HAP-1 (cell line): ENCODE measurements at regions not wholly inside any gene's neighbourhood (a gene's known extent, or its start where the extent isn't known, plus 50 kb on each side); places are given as distances from the start of the nearest gene placed in this dataset.

Experiments
- DNase-seq, 2 experiments: peaks; one replicate each; pipeline ENCODE4 v3.0.0-alpha.2; 2016 to 2020; ENCODE audit warnings: low spot score in 2 of 2
- H3K27me3 ChIP-seq: fragments of 250-450 bp; sonication (Bioruptor Pico); 2 replicates; pipeline ENCODE4 v1.5.1; 2020; ENCODE audit warnings: low read depth, mild to moderate bottlenecking, moderate library complexity
- H3K36me3 ChIP-seq: fragments of 250-450 bp; sonication (Bioruptor Pico); replicated peaks from 2 replicates; pipeline ENCODE4 v1.5.1; 2020; ENCODE audit warnings: mild to moderate bottlenecking
- H3K4me1 ChIP-seq: fragments of 250-450 bp; sonication (Bioruptor Pico); 2 replicates; pipeline ENCODE4 v1.5.1; 2020; ENCODE audit warnings: mild to moderate bottlenecking
- H3K4me3 ChIP-seq: fragments of 250-450 bp; sonication (Bioruptor Pico); 2 replicates; pipeline ENCODE4 v1.5.1; 2020; ENCODE audit warnings: mild to moderate bottlenecking, moderate library complexity
- H3K9me3 ChIP-seq: fragments of 250-450 bp; sonication (Bioruptor Pico); 2 replicates; pipeline ENCODE4 v1.5.1; 2020; ENCODE audit warnings: mild to moderate bottlenecking, moderate library complexity
- in situ Hi-C: fragments of 300-500 bp; cut with MboI; formaldehyde crosslinking; loops from 3 replicates; pipeline ENCODE4 v1.14.3; 2020; ENCODE audit warnings: low sequenced_read_pairs, inconsistent platforms, mixed read lengths

- Histone ChIP-seq H3K4me3 (no peak overlapping the region), H3K9me3 (no peaks in the 10 kb centered on the region), H3K27me3 (no peaks in the 10 kb centered on the region), H3K4me1 (no peaks in the 10 kb centered on the region), H3K36me3 (no peaks in the 10 kb centered on the region)
- in situ Hi-C loops, result no loop called here
- no peak for DNase-seq
These were observed 1030.6 kb upstream of the GHITM start for GRCh38 chr10:83108565-83109333.

GRCh38 chr10:83119346-83119745, 1020.0 kb upstream of the GHITM start:
- Histone ChIP-seq H3K27me3 (no peaks in the 10 kb centered on the region), H3K4me3 (no peak overlapping the region), H3K4me1 (no peaks in the 10 kb centered on the region), H3K9me3 (no peaks in the 10 kb centered on the region), H3K36me3 (no peaks in the 10 kb centered on the region)
- no peak for DNase-seq
- in situ Hi-C loops, result no loop called here

- no peak for DNase-seq
- H3K27me3 ChIP-seq, result no peaks in the 10 kb centered on the region
- H3K4me3 ChIP-seq, result no peak overlapping the region
- in situ Hi-C loops, result no loop called here
- H3K36me3 ChIP-seq, result no peaks in the 10 kb centered on the region
- H3K4me1 ChIP-seq, result no peaks in the 10 kb centered on the region
- no peaks in the 10 kb centered on the region for H3K9me3 ChIP-seq
These were observed 1017.0 kb upstream of the GHITM start for GRCh38 chr10:83122336-83122735.

- Histone ChIP-seq H3K27me3 (no peaks in the 10 kb centered on the region), H3K4me3 (no peak overlapping the region), H3K36me3 (no peaks in the 10 kb centered on the region), H3K4me1 (no peaks in the 10 kb centered on the region), H3K9me3 (no peaks in the 10 kb centered on the region)
- in situ Hi-C loops, result no loop called here
- DNase-seq, result no peak
These were observed 1011.2 kb upstream of the GHITM start for GRCh38 chr10:83127942-83128575.

GRCh38 chr10:83140811-83141210, 998.5 kb upstream of the GHITM start:
- H3K36me3 ChIP-seq, result no peaks in the 10 kb centered on the region
- H3K4me1 ChIP-seq, result no peaks in the 10 kb centered on the region
- in situ Hi-C loops, result no loop called here
- H3K27me3 ChIP-seq, result no peaks in the 10 kb centered on the region
- DNase-seq, result no peak
- H3K9me3 ChIP-seq, result no peaks in the 10 kb centered on the region
- no peak overlapping the region for H3K4me3 ChIP-seq

GRCh38 chr10:83142074-83142563, 997.2 kb upstream of the GHITM start:
- in situ Hi-C loops, result no loop called here
- Histone ChIP-seq H3K4me1 (no peaks in the 10 kb centered on the region), H3K36me3 (no peaks in the 10 kb centered on the region), H3K27me3 (no peaks in the 10 kb centered on the region), H3K4me3 (no peak overlapping the region), H3K9me3 (no peaks in the 10 kb centered on the region)
- DNase-seq, result no peak

GRCh38 chr10:83144461-83144860, 994.8 kb upstream of the GHITM start:
- Histone ChIP-seq H3K27me3 (no peaks in the 10 kb centered on the region), H3K36me3 (no peaks in the 10 kb centered on the region), H3K4me1 (no peaks in the 10 kb centered on the region), H3K9me3 (no peaks in the 10 kb centered on the region), H3K4me3 (no peak overlapping the region)
- DNase-seq, result no peak
- in situ Hi-C loops, result no loop called here

- in situ Hi-C loops, result no loop called here
- H3K27me3 ChIP-seq, result no peaks in the 10 kb centered on the region
- no peak for DNase-seq
- H3K9me3 ChIP-seq, result no peaks in the 10 kb centered on the region
- no peaks in the 10 kb centered on the region for H3K36me3 ChIP-seq
- H3K4me1 ChIP-seq, result no peaks in the 10 kb centered on the region
- H3K4me3 ChIP-seq, result no peak overlapping the region
These were observed 985.6 kb upstream of the GHITM start for GRCh38 chr10:83153714-83154113.

GRCh38 chr10:83164156-83164555, 975.2 kb upstream of the GHITM start:
- Histone ChIP-seq H3K27me3 (no peaks in the 10 kb centered on the region), H3K4me1 (no peaks in the 10 kb centered on the region), H3K4me3 (no peak overlapping the region), H3K36me3 (no peaks in the 10 kb centered on the region), H3K9me3 (no peaks in the 10 kb centered on the region)
- in situ Hi-C loops, result no loop called here
- DNase-seq, result no peak

- Histone ChIP-seq H3K9me3 (no peaks in the 10 kb centered on the region), H3K4me3 (no peak overlapping the region), H3K4me1 (no peaks in the 10 kb centered on the region), H3K36me3 (no peaks in the 10 kb centered on the region), H3K27me3 (no peaks in the 10 kb centered on the region)
- DNase-seq, result no peak
- in situ Hi-C loops, result no loop called here
These were observed 974.0 kb upstream of the GHITM start for GRCh38 chr10:83165265-83165664.

GRCh38 chr10:83166344-83166743, 973.0 kb upstream of the GHITM start:
- no peak overlapping the region for H3K4me3 ChIP-seq
- H3K9me3 ChIP-seq, result no peaks in the 10 kb centered on the region
- no peaks in the 10 kb centered on the region for H3K27me3 ChIP-seq
- peak in 1 of 2 experiments; percentile 27 for DNase-seq
- no peaks in the 10 kb centered on the region for H3K36me3 ChIP-seq
- in situ Hi-C loops, result no loop called here
- H3K4me1 ChIP-seq, result no peaks in the 10 kb centered on the region

- Histone ChIP-seq H3K36me3 (no peaks in the 10 kb centered on the region), H3K27me3 (no peaks in the 10 kb centered on the region), H3K4me1 (no peaks in the 10 kb centered on the region), H3K4me3 (no peak overlapping the region), H3K9me3 (no peaks in the 10 kb centered on the region)
- in situ Hi-C loops, result no loop called here
- no peak for DNase-seq
These were observed 972.2 kb upstream of the GHITM start for GRCh38 chr10:83167081-83167480.

- Histone ChIP-seq H3K27me3 (no peaks in the 10 kb centered on the region; the same call in 1 of the 2 replicates), H3K4me3 (no peak overlapping the region), H3K9me3 (no peaks in the 10 kb centered on the region), H3K36me3 (no peaks in the 10 kb centered on the region), H3K4me1 (no peaks in the 10 kb centered on the region)
- in situ Hi-C loops, result no loop called here
- no peak for DNase-seq
These were observed 962.4 kb upstream of the GHITM start for GRCh38 chr10:83176901-83177300.

GRCh38 chr10:83178526-83178925, 960.8 kb upstream of the GHITM start:
- no peak overlapping the region for H3K4me3 ChIP-seq
- H3K9me3 ChIP-seq, result no peaks in the 10 kb centered on the region
- no peaks in the 10 kb centered on the region for H3K36me3 ChIP-seq
- in situ Hi-C loops, result no loop called here
- no peaks in the 10 kb centered on the region; the same call in 1 of the 2 replicates for H3K27me3 ChIP-seq
- H3K4me1 ChIP-seq, result no peaks in the 10 kb centered on the region
- DNase-seq, result no peak
